WTC11 (cell line): ENCODE measurements at regions not wholly inside any gene's neighbourhood (a gene's known extent, or its start where the extent isn't known, plus 50 kb on each side); places are given as distances from the start of the nearest gene placed in this dataset.
"Not testable (repeated sequence)": the region's sequence is repeated elsewhere in the genome, so short reads cannot be mapped to it uniquely, and the experiment has no call there.

Experiments
- ATAC-seq: fragments of 200-7000 bp; cut with Tn5 transposase; 2 replicates; pipeline ENCODE4 v1.10.0; 2021; ENCODE audit warnings: mild to moderate bottlenecking, moderate library complexity
- CTCF ChIA-PET: fragments of 300-600 bp; sonication (Branson Sonifier 250); formaldehyde crosslinking; loops from one replicate; lab custom pipeline; 2021; ENCODE audit warnings: antibody characterized with exemption; lab: Charles Lee
- POLR2A ChIA-PET: fragments of 350-600 bp; sonication (Branson Sonifier 250); formaldehyde crosslinking; loops from one replicate; lab custom pipeline; 2021; ENCODE audit warnings: antibody characterized with exemption; lab: Charles Lee
- DNase-seq: peaks from one replicate; pipeline ENCODE4 v3.0.0; 2021; ENCODE audit warnings: low spot score
- H3K27ac Mint-ChIP-seq: 2 replicates; pipeline ENCODE4 v1.8.0; 2021; ENCODE audit warnings: mixed read lengths
- H3K27me3 Mint-ChIP-seq: 2 replicates; pipeline ENCODE4 v1.8.0; 2021; ENCODE audit warnings: low read depth, mild to moderate bottlenecking, moderate library complexity, mixed read lengths
- H3K36me3 Mint-ChIP-seq: 2 replicates; pipeline ENCODE4 v1.8.0; 2021; ENCODE audit warnings: mixed read lengths
- H3K4me1 Mint-ChIP-seq: 2 replicates; pipeline ENCODE4 v1.8.0; 2022; ENCODE audit warnings: mixed read lengths
- H3K4me3 Mint-ChIP-seq: 2 replicates; pipeline ENCODE4 v1.8.0; 2021; ENCODE audit warnings: mild to moderate bottlenecking, moderate library complexity, mixed read lengths
- H3K9me3 Mint-ChIP-seq: 2 replicates; pipeline ENCODE4 v1.8.0; 2021; ENCODE audit warnings: mixed read lengths
- CDX4 ChIP-seq: fragments of 250-450 bp; sonication (Bioruptor Pico); IDR thresholded peaks from 2 replicates; pipeline ENCODE4 v1.9.0; 2021; ENCODE audit warnings: moderate library complexity, mild to moderate bottlenecking, inconsistent platforms, borderline replicate concordance
- E2F5 ChIP-seq: sonication (generic); formaldehyde crosslinking; IDR thresholded peaks from 2 replicates; pipeline ENCODE4 v1.8.1; 2022; ENCODE audit warnings: mild to moderate bottlenecking, moderate library complexity, missing genetic modification reagents
- EMX1 ChIP-seq: fragments of 250-450 bp; sonication (Bioruptor Pico); IDR thresholded peaks from 2 replicates; pipeline ENCODE4 v1.8.0; 2021; ENCODE audit warnings: mild to moderate bottlenecking
- ETV6 ChIP-seq: sonication (generic); formaldehyde crosslinking; IDR thresholded peaks from 2 replicates; pipeline ENCODE4 v1.8.1; 2022; ENCODE audit warnings: mild to moderate bottlenecking, missing genetic modification reagents
- GRHL2 ChIP-seq: fragments of 250-450 bp; sonication (Bioruptor Pico); IDR thresholded peaks from 2 replicates; pipeline ENCODE4 v1.8.0; 2022; ENCODE audit warnings: mild to moderate bottlenecking, moderate library complexity; ENCODE audit not compliant: insufficient replicate concordance, severe bottlenecking
- GTF2I ChIP-seq: fragments of 250-450 bp; sonication (Bioruptor Pico); conservative IDR thresholded peaks from 2 replicates; pipeline ENCODE4 v1.4.0; 2021; ENCODE audit warnings: mild to moderate bottlenecking
- JAZF1 ChIP-seq: fragments of 250-450 bp; sonication (Bioruptor Pico); IDR thresholded peaks from 2 replicates; pipeline ENCODE4 v1.9.0; 2021; ENCODE audit warnings: moderate library complexity, mild to moderate bottlenecking, inconsistent platforms
- MAX ChIP-seq: sonication (generic); formaldehyde crosslinking; IDR thresholded peaks from 2 replicates; pipeline ENCODE4 v1.8.0; 2022; ENCODE audit warnings: mild to moderate bottlenecking, missing genetic modification reagents
- NFYB ChIP-seq: sonication (generic); formaldehyde crosslinking; conservative IDR thresholded peaks from 2 replicates; pipeline ENCODE4 v1.8.0; 2022; ENCODE audit warnings: low read depth, missing genetic modification reagents
- PRRX2 ChIP-seq: fragments of 250-450 bp; sonication (Bioruptor Pico); IDR thresholded peaks from 2 replicates; pipeline ENCODE4 v1.8.0; 2021; ENCODE audit warnings: mild to moderate bottlenecking
- TEAD1 ChIP-seq: sonication (generic); formaldehyde crosslinking; IDR thresholded peaks from 2 replicates; pipeline ENCODE4 v1.8.0; 2022; ENCODE audit warnings: mild to moderate bottlenecking, missing genetic modification reagents
- TEAD4 ChIP-seq: sonication (generic); formaldehyde crosslinking; IDR thresholded peaks from 2 replicates; pipeline ENCODE4 v1.8.0; 2022; ENCODE audit warnings: mild to moderate bottlenecking, missing genetic modification reagents
- TP53 ChIP-seq: sonication (generic); formaldehyde crosslinking; IDR thresholded peaks from 2 replicates; pipeline ENCODE4 v1.8.1; 2023; ENCODE audit warnings: mild to moderate bottlenecking, missing genetic modification reagents
- ZNF121 ChIP-seq: sonication (generic); formaldehyde crosslinking; IDR thresholded peaks from 2 replicates; pipeline ENCODE4 v1.8.0; 2023; ENCODE audit warnings: missing genetic modification reagents
- ZNF219 ChIP-seq: sonication (generic); formaldehyde crosslinking; IDR thresholded peaks from 2 replicates; pipeline ENCODE4 v1.8.0; 2023; ENCODE audit warnings: missing genetic modification reagents, mild to moderate bottlenecking, borderline replicate concordance
- ZNF317 ChIP-seq: sonication (generic); formaldehyde crosslinking; IDR thresholded peaks from 2 replicates; pipeline ENCODE4 v1.8.1; 2023; ENCODE audit warnings: low read depth, mild to moderate bottlenecking, moderate library complexity, missing genetic modification reagents, borderline replicate concordance
- ZNF425 ChIP-seq: fragments of 250-450 bp; sonication (Bioruptor Pico); conservative IDR thresholded peaks from 2 replicates; pipeline ENCODE4 v1.9.0; 2021; ENCODE audit warnings: mild to moderate bottlenecking
- ZNF532 ChIP-seq: fragments of 250-450 bp; sonication (Bioruptor Pico); IDR thresholded peaks from 2 replicates; pipeline ENCODE4 v1.9.0; 2021; ENCODE audit warnings: mild to moderate bottlenecking, borderline replicate concordance

GRCh38 chr14:40677206-40677605, 929.5 kb upstream of the LRFN5 start:
- H3K27me3 Mint-ChIP-seq, H3K27ac Mint-ChIP-seq, POLR2A ChIA-PET, CTCF ChIA-PET, H3K4me3 Mint-ChIP-seq, DNase-seq, ATAC-seq, H3K36me3 Mint-ChIP-seq: not testable (repeated sequence)
- Mint-ChIP-seq H3K4me1 (peaks cover 17% of the 10 kb centered on the region), H3K9me3 (peaks cover 30% of the 10 kb centered on the region)

- CTCF ChIA-PET: no interaction called here
- Mint-ChIP-seq H3K4me1 (peaks cover 15% of the 10 kb centered on the region), H3K4me3 (no peak overlapping the region), H3K27me3 (no peaks in the 10 kb centered on the region), H3K27ac (no peak overlapping the region; the same call in 1 of the 2 replicates), H3K9me3 (peaks cover 28% of the 10 kb centered on the region), H3K36me3 (peaks cover 6% of the 10 kb centered on the region; the same call in 1 of the 2 replicates)
- DNase-seq: no peak
- POLR2A ChIA-PET: no interaction called here
- TF ChIP-seq PRRX2 (no peak), TP53 (CRISPR knock-in tag) (no peak), EMX1 (no peak), ZNF425 (CRISPR knock-in tag) (no peak), ZNF532 (CRISPR knock-in tag) (no peak), MAX (CRISPR knock-in tag) (no peak), NFYB (CRISPR knock-in tag) (no peak), GTF2I (CRISPR knock-in tag) (no peak), GRHL2 (no peak), ETV6 (CRISPR knock-in tag) (no peak), ZNF121 (no peak), ZNF317 (CRISPR knock-in tag) (no peak), TEAD4 (CRISPR knock-in tag) (no peak), JAZF1 (CRISPR knock-in tag) (no peak), TEAD1 (CRISPR knock-in tag) (no peak), E2F5 (CRISPR knock-in tag) (no peak), CDX4 (CRISPR knock-in tag) (no peak), ZNF219 (no peak)
- no peak for ATAC-seq
Observed at GRCh38 chr14:40674502-40674901, 932.2 kb upstream of the LRFN5 start.
